H9 (cell line): ENCODE measurements at regions not wholly inside any gene's neighbourhood (a gene's known extent, or its start where the extent isn't known, plus 50 kb on each side); places are given as distances from the start of the nearest gene placed in this dataset.

Experiments
- DNase-seq: peaks from one replicate; pipeline ENCODE4 v3.0.0-alpha.2; 2017
- H2AFZ ChIP-seq: one replicate; pipeline ENCODE4 v1.6.1; 2013; ENCODE audit warnings: mild to moderate bottlenecking, low read length, control low read depth, moderate library complexity
- H2AK5ac ChIP-seq: 2 replicates; pipeline ENCODE4 v1.6.1; 2013; ENCODE audit warnings: low read length, control low read depth, mixed read lengths; ENCODE audit not compliant: insufficient read length
- H2BK120ac ChIP-seq: one replicate; pipeline ENCODE4 v1.6.1; 2013; ENCODE audit warnings: low read depth, mild to moderate bottlenecking, low read length, control low read depth, inconsistent platforms; ENCODE audit not compliant: poor library complexity, severe bottlenecking
- H2BK12ac ChIP-seq: 2 replicates; pipeline ENCODE4 v1.6.1; 2013; ENCODE audit warnings: low read length, control low read depth, mixed read lengths, low read depth; ENCODE audit not compliant: insufficient read length
- H2BK15ac ChIP-seq: 2 replicates; pipeline ENCODE4 v1.6.1; 2013; ENCODE audit warnings: low read depth, low read length, control low read depth
- H2BK20ac ChIP-seq: one replicate; pipeline ENCODE4 v1.6.1; 2013; ENCODE audit warnings: low read depth, mild to moderate bottlenecking, low read length, control low read depth, inconsistent platforms; ENCODE audit not compliant: poor library complexity, severe bottlenecking
- H2BK5ac ChIP-seq: 2 replicates; pipeline ENCODE4 v1.6.1; 2013; ENCODE audit warnings: low read length, control low read depth, mixed read lengths; ENCODE audit not compliant: insufficient read length
- H3K14ac ChIP-seq: 2 replicates; pipeline ENCODE4 v1.6.1; 2013; ENCODE audit warnings: low read length, control low read depth; ENCODE audit not compliant: insufficient read depth
- H3K18ac ChIP-seq: 2 replicates; pipeline ENCODE4 v1.6.1; 2013; ENCODE audit warnings: low read depth, mild to moderate bottlenecking, mixed read lengths, low read length, control low read depth; ENCODE audit not compliant: insufficient read length
- H3K23ac ChIP-seq: 2 replicates; pipeline ENCODE4 v1.6.1; 2013; ENCODE audit warnings: low read length, control low read depth, mixed read lengths, low read depth; ENCODE audit not compliant: insufficient read length
- H3K23me2 ChIP-seq: 2 replicates; pipeline ENCODE4 v1.6.1; 2013; ENCODE audit warnings: low read depth, mild to moderate bottlenecking, mixed read lengths, low read length, control low read depth; ENCODE audit not compliant: insufficient read length, poor library complexity, severe bottlenecking
- H3K27ac ChIP-seq: 2 replicates; pipeline ENCODE4 v1.5.1; 2013; ENCODE audit warnings: low read length, control low read depth, mixed read lengths, low read depth; ENCODE audit not compliant: insufficient read length
- H3K27me3 ChIP-seq: 2 replicates; pipeline ENCODE4 v1.6.1; 2013; ENCODE audit warnings: low read length, control low read depth, inconsistent platforms; ENCODE audit not compliant: insufficient read depth
- H3K4ac ChIP-seq: 2 replicates; pipeline ENCODE4 v1.6.1; 2013; ENCODE audit warnings: low read depth, mild to moderate bottlenecking, control low read depth, inconsistent platforms, low read length, moderate library complexity
- H3K4me1 ChIP-seq: 2 replicates; pipeline ENCODE4 v1.6.1; 2013; ENCODE audit warnings: low read length, control low read depth, inconsistent platforms; ENCODE audit not compliant: insufficient read depth
- H3K4me2 ChIP-seq: 2 replicates; pipeline ENCODE4 v1.6.1; 2013; ENCODE audit warnings: low read length, control low read depth, mixed read lengths; ENCODE audit not compliant: insufficient read length, insufficient read depth
- H3K56ac ChIP-seq: 2 replicates; pipeline ENCODE4 v1.6.1; 2013; ENCODE audit warnings: low read depth, mild to moderate bottlenecking, mixed read lengths, low read length, control low read depth; ENCODE audit not compliant: insufficient read length
- H3K79me1 ChIP-seq: 2 replicates; pipeline ENCODE4 v1.6.1; 2013; ENCODE audit warnings: low read depth, mild to moderate bottlenecking, moderate library complexity, low read length, control low read depth, inconsistent platforms; ENCODE audit not compliant: insufficient read depth, poor library complexity, severe bottlenecking
- H3K79me2 ChIP-seq: 2 replicates; pipeline ENCODE4 v1.6.1; 2013; ENCODE audit warnings: low read length, control low read depth, inconsistent platforms; ENCODE audit not compliant: insufficient read depth
- H3K9ac ChIP-seq: 2 replicates; pipeline ENCODE4 v1.6.1; 2013; ENCODE audit warnings: low read length, control low read depth, mixed read lengths; ENCODE audit not compliant: insufficient read length; ENCODE audit errors: extremely low read depth
- H3K9me3 ChIP-seq: one replicate; pipeline ENCODE4 v1.6.1; 2013; ENCODE audit warnings: low read depth, low read length, inconsistent platforms; ENCODE audit not compliant: control insufficient read depth
- H3T11ph ChIP-seq: one replicate; pipeline ENCODE4 v1.6.1; 2013; ENCODE audit warnings: mild to moderate bottlenecking, low read length, control low read depth, inconsistent platforms
- H4K20me1 ChIP-seq: one replicate; pipeline ENCODE4 v1.6.1; 2013; ENCODE audit not compliant: control insufficient read depth, insufficient read length, insufficient read depth
- H4K5ac ChIP-seq: 2 replicates; pipeline ENCODE4 v1.6.1; 2013; ENCODE audit warnings: low read depth, mild to moderate bottlenecking, mixed read lengths, low read length, control low read depth; ENCODE audit not compliant: insufficient read length
- H4K8ac ChIP-seq: replicated peaks from 2 replicates; pipeline ENCODE4 v1.6.1; 2013; ENCODE audit warnings: low read length, control low read depth, mixed read lengths, low read depth; ENCODE audit not compliant: insufficient read length
- H4K91ac ChIP-seq: 2 replicates; pipeline ENCODE4 v1.6.1; 2013; ENCODE audit warnings: low read depth, mild to moderate bottlenecking, moderate library complexity, mixed read lengths, low read length, control low read depth; ENCODE audit not compliant: insufficient read length
- H3K27ac Mint-ChIP-seq, 3 experiments: 2 replicates in 2 of 3; 3 replicates in 1 of 3; pipeline ENCODE4 v1.8.0; 2020 to 2021; ENCODE audit warnings: mixed read lengths in 3 of 3, mild to moderate bottlenecking in 1 of 3, moderate library complexity in 1 of 3
- H3K27me3 Mint-ChIP-seq: 2 replicates; pipeline ENCODE4 v1.8.0; 2021; ENCODE audit warnings: low read depth, mild to moderate bottlenecking, moderate library complexity, mixed read lengths
- H3K36me3 Mint-ChIP-seq, 3 experiments: 2 replicates in 2 of 3; 3 replicates in 1 of 3; pipeline ENCODE4 v1.8.0; 2020 to 2021; ENCODE audit warnings: low read depth in 3 of 3, mixed read lengths in 3 of 3; ENCODE audit not compliant: insufficient read depth in 1 of 3
- H3K4me1 Mint-ChIP-seq, 2 experiments: 2 replicates each; pipeline ENCODE4 v1.8.0; 2020; ENCODE audit warnings: mixed read lengths in 2 of 2
- H3K4me3 Mint-ChIP-seq, 2 experiments: 2 replicates in 1 of 2; 3 replicates in 1 of 2; pipeline ENCODE4 v1.8.0; 2020 to 2021; ENCODE audit warnings: mild to moderate bottlenecking in 2 of 2, mixed read lengths in 2 of 2, moderate library complexity in 1 of 2
- H3K9me3 Mint-ChIP-seq, 2 experiments: 2 replicates in 1 of 2; 3 replicates in 1 of 2; pipeline ENCODE4 v1.8.0; 2020; ENCODE audit warnings: mild to moderate bottlenecking in 2 of 2, mixed read lengths in 2 of 2, moderate library complexity in 1 of 2
- WGBS: extraction: QIAGEN DNeasy Blood & Tissue Kit; methylation state at CpG from one replicate; pipeline ENCODE4 v1.1.7; 2013; ENCODE audit warnings: missing lambda C conversion rate, low lambda C conversion rate, mixed read lengths; ENCODE audit not compliant: insufficient read length; ENCODE audit errors: extremely low coverage; 5-methylcytosine and 5-hydroxymethylcytosine counted together
- TF ChIP-seq, protein P1 (sequence below): fragments of 200-600 bp; sonication (generic); conservative IDR thresholded peaks from 3 replicates; pipeline ENCODE4 v1.8.0; 2021; ENCODE audit warnings: antibody characterized with exemption, mild to moderate bottlenecking

DNA sequence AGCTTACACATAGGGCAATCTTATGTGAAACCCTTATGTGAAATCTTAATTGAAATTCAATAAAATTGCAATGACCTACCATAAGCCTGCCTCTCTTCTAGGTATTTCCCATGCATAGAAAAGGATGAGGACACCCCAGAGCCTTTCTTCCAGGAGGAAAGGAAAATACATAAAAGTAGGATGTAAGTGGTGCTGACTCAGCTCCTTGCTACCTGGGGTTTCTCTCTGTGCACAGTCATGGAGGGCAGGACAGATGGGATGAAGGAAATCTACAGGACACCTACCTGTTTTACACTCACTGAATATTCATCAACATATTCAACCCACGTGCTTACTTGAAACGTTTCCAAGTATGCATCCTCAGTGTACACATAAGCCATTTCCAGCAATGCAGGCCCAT, 1299.2 kb upstream of the SLC10A2 start:
- H3K23ac ChIP-seq, result no peak overlapping the region
- H3K14ac ChIP-seq, result no peak overlapping the region
- no peak overlapping the region for H3K56ac ChIP-seq
- no peak overlapping the region for H3K27ac ChIP-seq
- no peak overlapping the region for H3K4ac ChIP-seq
- H4K91ac ChIP-seq, result no peak overlapping the region
- H3K79me2 ChIP-seq, result no peaks in the 10 kb centered on the region
- no peak overlapping the region for H2AFZ ChIP-seq
- Mint-ChIP-seq H3K27me3 (no peaks in the 10 kb centered on the region), H3K27ac (no peak overlapping the region), H3K4me1 (0 out of 4 replicates have a peak, but pooled peaks cover 0 to 3% of the 10 kb centered on the region in 2 experiments), H3K4me3 (no peak overlapping the region), H3K9me3 (no peaks in the 10 kb centered on the region), H3K36me3 (no peaks in the 10 kb centered on the region; a peak in 1 of 7 replicates)
- H4K8ac ChIP-seq, result no peak overlapping the region
- no peak overlapping the region for H3K18ac ChIP-seq
- H3K23me2 ChIP-seq, result no peaks in the 10 kb centered on the region
- H2AK5ac ChIP-seq, result no peak overlapping the region
- WGBS, result no CpG with 5 or more reads among the region's 2 CpGs
- no peak overlapping the region for H4K5ac ChIP-seq
- H2BK120ac ChIP-seq, result no peak overlapping the region
- H3K27me3 ChIP-seq, result no peaks in the 10 kb centered on the region
- H3K9me3 ChIP-seq, result no peaks in the 10 kb centered on the region
- no peak overlapping the region for H3T11ph ChIP-seq
- no peak overlapping the region for H3K9ac ChIP-seq
- H3K4me1 ChIP-seq, result no peaks in the 10 kb centered on the region
- no peak overlapping the region for H3K4me2 ChIP-seq
- no peaks in the 10 kb centered on the region for H4K20me1 ChIP-seq
- TF ChIP-seq, protein P1, sequence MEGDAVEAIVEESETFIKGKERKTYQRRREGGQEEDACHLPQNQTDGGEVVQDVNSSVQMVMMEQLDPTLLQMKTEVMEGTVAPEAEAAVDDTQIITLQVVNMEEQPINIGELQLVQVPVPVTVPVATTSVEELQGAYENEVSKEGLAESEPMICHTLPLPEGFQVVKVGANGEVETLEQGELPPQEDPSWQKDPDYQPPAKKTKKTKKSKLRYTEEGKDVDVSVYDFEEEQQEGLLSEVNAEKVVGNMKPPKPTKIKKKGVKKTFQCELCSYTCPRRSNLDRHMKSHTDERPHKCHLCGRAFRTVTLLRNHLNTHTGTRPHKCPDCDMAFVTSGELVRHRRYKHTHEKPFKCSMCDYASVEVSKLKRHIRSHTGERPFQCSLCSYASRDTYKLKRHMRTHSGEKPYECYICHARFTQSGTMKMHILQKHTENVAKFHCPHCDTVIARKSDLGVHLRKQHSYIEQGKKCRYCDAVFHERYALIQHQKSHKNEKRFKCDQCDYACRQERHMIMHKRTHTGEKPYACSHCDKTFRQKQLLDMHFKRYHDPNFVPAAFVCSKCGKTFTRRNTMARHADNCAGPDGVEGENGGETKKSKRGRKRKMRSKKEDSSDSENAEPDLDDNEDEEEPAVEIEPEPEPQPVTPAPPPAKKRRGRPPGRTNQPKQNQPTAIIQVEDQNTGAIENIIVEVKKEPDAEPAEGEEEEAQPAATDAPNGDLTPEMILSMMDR, result no peak
- no peak overlapping the region for H2BK20ac ChIP-seq
- no peak for DNase-seq
- H2BK15ac ChIP-seq, result no peak overlapping the region
- H2BK5ac ChIP-seq, result no peak overlapping the region
- H2BK12ac ChIP-seq, result no peak overlapping the region
- H3K79me1 ChIP-seq, result no peaks in the 10 kb centered on the region
